Astrocyte (in vitro differentiated cells and primary cell): ENCODE measurements at regions not wholly inside any gene's neighbourhood (a gene's known extent, or its start where the extent isn't known, plus 50 kb on each side); places are given as distances from the start of the nearest gene placed in this dataset.
"Not testable (repeated sequence)": the region's sequence is repeated elsewhere in the genome, so short reads cannot be mapped to it uniquely, and the experiment has no call there.

Source experiments
- DNase-seq: peaks from one replicate; pipeline ENCODE4 v3.0.0-alpha.2; 2010; ENCODE audit warnings: low read depth
- FAIRE-seq: peaks from 2 replicates; lab custom pipeline; 2011; peaks lifted over from hg19 to GRCh38; lab: Jason Lieb, UNC
- H2AFZ ChIP-seq: 2 replicates; pipeline ENCODE4 v1.6.0; 2012; ENCODE audit warnings: low read depth, low read length, inconsistent platforms
- H3K27ac ChIP-seq: 2 replicates; pipeline ENCODE4 v1.5.1; 2011; ENCODE audit warnings: low read depth, low read length, inconsistent platforms
- H3K27me3 ChIP-seq: 2 replicates; pipeline ENCODE4 v1.6.0; 2011; ENCODE audit warnings: low read length, inconsistent platforms; ENCODE audit not compliant: insufficient read depth
- H3K36me3 ChIP-seq: 2 replicates; pipeline ENCODE4 v1.5.1; 2011; ENCODE audit warnings: low read length, inconsistent platforms; ENCODE audit not compliant: insufficient read depth
- H3K4me1 ChIP-seq: 2 replicates; pipeline ENCODE4 v1.5.1; 2011; ENCODE audit warnings: low read length, inconsistent platforms; ENCODE audit not compliant: insufficient read depth
- H3K4me2 ChIP-seq: 2 replicates; pipeline ENCODE4 v1.6.0; 2012; ENCODE audit warnings: low read length, inconsistent platforms
- H3K4me3 ChIP-seq: 2 replicates; pipeline ENCODE4 v1.5.1; 2011; ENCODE audit warnings: low read depth, mild to moderate bottlenecking, low read length, inconsistent platforms; ENCODE audit not compliant: insufficient read depth
- H3K79me2 ChIP-seq: 2 replicates; pipeline ENCODE4 v1.6.0; 2012; ENCODE audit warnings: mild to moderate bottlenecking, low read length, inconsistent platforms; ENCODE audit not compliant: insufficient read depth
- H3K9ac ChIP-seq: 2 replicates; pipeline ENCODE4 v1.6.0; 2012; ENCODE audit warnings: mild to moderate bottlenecking, low read length, inconsistent platforms
- H3K9me3 ChIP-seq: 2 replicates; pipeline ENCODE4 v1.5.1; 2012; ENCODE audit warnings: low read depth, mild to moderate bottlenecking, low read length, inconsistent platforms; ENCODE audit not compliant: insufficient read depth
- H4K20me1 ChIP-seq: 2 replicates; pipeline ENCODE4 v1.6.0; 2012; ENCODE audit warnings: low read length, inconsistent platforms; ENCODE audit not compliant: insufficient read depth
- H3K27ac Mint-ChIP-seq: one replicate; pipeline ENCODE4 v1.8.0; 2021; ENCODE audit warnings: mild to moderate bottlenecking, mixed read lengths; ENCODE audit not compliant: unreplicated experiment
- H3K27me3 Mint-ChIP-seq: one replicate; pipeline ENCODE4 v1.8.0; 2021; ENCODE audit warnings: low read depth, mixed read lengths; ENCODE audit not compliant: unreplicated experiment
- H3K36me3 Mint-ChIP-seq: one replicate; pipeline ENCODE4 v1.8.0; 2021; ENCODE audit warnings: low read depth, mixed read lengths; ENCODE audit not compliant: unreplicated experiment
- H3K4me1 Mint-ChIP-seq: one replicate; pipeline ENCODE4 v1.8.0; 2021; ENCODE audit warnings: low read depth, mixed read lengths; ENCODE audit not compliant: unreplicated experiment
- H3K4me3 Mint-ChIP-seq: one replicate; pipeline ENCODE4 v1.8.0; 2021; ENCODE audit warnings: mild to moderate bottlenecking, moderate library complexity, mixed read lengths; ENCODE audit not compliant: unreplicated experiment
- H3K9me3 Mint-ChIP-seq: one replicate; pipeline ENCODE4 v1.8.0; 2021; ENCODE audit warnings: mild to moderate bottlenecking, mixed read lengths; ENCODE audit not compliant: unreplicated experiment
- EZH2 ChIP-seq: IDR thresholded peaks from 2 replicates; pipeline ENCODE4 v1.6.1; 2012; ENCODE audit warnings: mild to moderate bottlenecking, low read length, inconsistent platforms; ENCODE audit not compliant: insufficient read depth
- TF ChIP-seq, protein P1 (sequence below): IDR thresholded peaks from 2 replicates; pipeline ENCODE4 v1.5.1; 2011; ENCODE audit warnings: low read depth, mild to moderate bottlenecking, inconsistent platforms, low read length, moderate library complexity; ENCODE audit not compliant: insufficient read depth

DNA sequence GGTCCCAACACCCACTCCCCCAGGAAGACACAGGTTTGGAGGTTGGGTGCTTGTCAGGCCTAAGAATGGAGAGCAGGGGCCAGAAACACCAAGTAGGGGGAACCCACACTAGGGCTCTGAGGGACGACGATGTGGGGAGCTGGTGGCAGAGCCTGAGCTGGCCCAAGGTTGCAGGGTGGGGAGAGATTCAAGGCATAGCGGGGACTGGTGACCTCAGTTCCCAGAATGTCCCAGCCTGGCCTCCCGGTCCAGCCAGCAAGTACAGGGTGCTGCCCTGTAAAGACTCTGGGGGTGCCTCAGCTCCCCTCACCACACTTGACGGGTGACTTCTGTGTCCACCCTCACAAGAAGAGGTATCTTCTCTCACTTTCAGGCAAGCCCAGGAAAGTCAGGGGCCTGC lies 86.7 kb downstream of the ALG10 start:
- Histone ChIP-seq H3K27ac (no peak overlapping the region), H3K4me2 (no peak overlapping the region), H3K36me3 (no peaks in the 10 kb centered on the region), H3K27me3 (no peaks in the 10 kb centered on the region), H4K20me1 (no peaks in the 10 kb centered on the region), H3K9ac (no peak overlapping the region), H3K79me2 (no peaks in the 10 kb centered on the region), H3K9me3 (peaks cover 8% of the 10 kb centered on the region), H3K4me1 (no peaks in the 10 kb centered on the region), H2AFZ (no peak overlapping the region), H3K4me3 (no peak overlapping the region)
- Mint-ChIP-seq H3K9me3 (peaks cover 9% of the 10 kb centered on the region), H3K27me3 (no peaks in the 10 kb centered on the region), H3K4me1 (no peaks in the 10 kb centered on the region), H3K27ac (no peak overlapping the region), H3K4me3 (no peak overlapping the region), H3K36me3 (no peaks in the 10 kb centered on the region)
- FAIRE-seq, result no peak
- DNase-seq, result no peak
- TF ChIP-seq, protein P1, sequence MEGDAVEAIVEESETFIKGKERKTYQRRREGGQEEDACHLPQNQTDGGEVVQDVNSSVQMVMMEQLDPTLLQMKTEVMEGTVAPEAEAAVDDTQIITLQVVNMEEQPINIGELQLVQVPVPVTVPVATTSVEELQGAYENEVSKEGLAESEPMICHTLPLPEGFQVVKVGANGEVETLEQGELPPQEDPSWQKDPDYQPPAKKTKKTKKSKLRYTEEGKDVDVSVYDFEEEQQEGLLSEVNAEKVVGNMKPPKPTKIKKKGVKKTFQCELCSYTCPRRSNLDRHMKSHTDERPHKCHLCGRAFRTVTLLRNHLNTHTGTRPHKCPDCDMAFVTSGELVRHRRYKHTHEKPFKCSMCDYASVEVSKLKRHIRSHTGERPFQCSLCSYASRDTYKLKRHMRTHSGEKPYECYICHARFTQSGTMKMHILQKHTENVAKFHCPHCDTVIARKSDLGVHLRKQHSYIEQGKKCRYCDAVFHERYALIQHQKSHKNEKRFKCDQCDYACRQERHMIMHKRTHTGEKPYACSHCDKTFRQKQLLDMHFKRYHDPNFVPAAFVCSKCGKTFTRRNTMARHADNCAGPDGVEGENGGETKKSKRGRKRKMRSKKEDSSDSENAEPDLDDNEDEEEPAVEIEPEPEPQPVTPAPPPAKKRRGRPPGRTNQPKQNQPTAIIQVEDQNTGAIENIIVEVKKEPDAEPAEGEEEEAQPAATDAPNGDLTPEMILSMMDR, result no peak
- TF ChIP-seq EZH2, result no peak

GRCh38 chr12:34109390-34109789 lies 87.1 kb downstream of the ALG10 start:
- Histone ChIP-seq H4K20me1 (no peaks in the 10 kb centered on the region), H3K36me3 (no peaks in the 10 kb centered on the region), H3K27me3 (no peaks in the 10 kb centered on the region), H2AFZ (no peak overlapping the region), H3K4me3 (no peak overlapping the region), H3K4me2 (no peak overlapping the region), H3K9ac (no peak overlapping the region), H3K27ac (no peak overlapping the region), H3K9me3 (peaks cover 8% of the 10 kb centered on the region), H3K79me2 (no peaks in the 10 kb centered on the region), H3K4me1 (no peaks in the 10 kb centered on the region)
- Mint-ChIP-seq H3K9me3 (peaks cover 9% of the 10 kb centered on the region), H3K27me3 (no peaks in the 10 kb centered on the region), H3K4me3 (no peak overlapping the region), H3K36me3 (no peaks in the 10 kb centered on the region), H3K4me1 (no peaks in the 10 kb centered on the region), H3K27ac (no peak overlapping the region)
- FAIRE-seq, result no peak
- TF ChIP-seq EZH2, result no peak
- TF ChIP-seq, protein P1, result no peak
- DNase-seq, result no peak

DNA sequence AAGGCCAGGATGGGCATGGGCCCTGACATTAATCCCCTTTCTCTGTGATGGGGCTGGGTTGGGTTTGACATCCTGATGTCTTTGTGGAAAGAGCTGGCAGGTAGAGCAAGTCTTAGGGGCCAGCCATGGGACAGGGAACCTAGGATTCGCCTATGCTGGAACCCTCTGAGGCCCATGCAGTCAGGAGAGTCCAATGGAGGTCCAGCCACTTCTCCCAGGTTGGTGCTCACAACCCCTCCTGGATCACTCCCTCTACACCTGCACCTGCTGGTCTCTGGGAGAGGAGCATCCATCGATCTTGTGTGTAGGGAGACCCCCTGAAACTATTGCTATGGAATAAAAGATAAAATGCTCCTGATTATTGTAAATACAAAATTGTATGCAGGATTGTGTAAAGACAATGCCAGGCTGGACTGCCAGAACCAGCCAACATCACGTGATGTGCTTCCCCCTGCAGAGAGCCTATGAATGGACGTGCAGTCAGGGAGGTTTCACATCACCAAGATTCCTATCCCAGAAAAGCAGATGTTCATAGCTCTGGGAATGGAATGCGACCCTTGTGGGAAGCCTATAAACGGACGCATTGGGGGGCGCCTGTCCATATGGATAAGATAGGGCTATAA lies 87.7 kb downstream of the ALG10 start:
- not testable (repeated sequence) for H3K36me3 Mint-ChIP-seq, H3K9me3 Mint-ChIP-seq, H3K27ac Mint-ChIP-seq, FAIRE-seq, H3K4me3 Mint-ChIP-seq, H3K9ac ChIP-seq, H3K4me3 ChIP-seq, DNase-seq, H3K27me3 Mint-ChIP-seq, H3K79me2 ChIP-seq, H3K9me3 ChIP-seq, H3K36me3 ChIP-seq, H3K4me1 Mint-ChIP-seq, H3K4me2 ChIP-seq, H3K27ac ChIP-seq, H2AFZ ChIP-seq, H3K4me1 ChIP-seq, H4K20me1 ChIP-seq, H3K27me3 ChIP-seq
